Panc1 (cell line): ENCODE measurements at regions not wholly inside any gene's neighbourhood (a gene's known extent, or its start where the extent isn't known, plus 50 kb on each side); places are given as distances from the start of the nearest gene placed in this dataset.
"Not testable (repeated sequence)": the region's sequence is repeated elsewhere in the genome, so short reads cannot be mapped to it uniquely, and the experiment has no call there.

Experiments used
- ATAC-seq: fragments of 200-7000 bp; cut with Tn5 transposase; 2 replicates; pipeline ENCODE4 v1.9.1; 2020; ENCODE audit warnings: mild to moderate bottlenecking, moderate library complexity
- BruUV-seq: library from RNA; stranded (reverse); fragments of 400-500 nt; replicated peaks from 2 replicates; lab custom pipeline; 2021; lab: Mats Ljungman, UMichigan
- CTCF ChIA-PET: fragments of 300-600 bp; sonication (Branson Sonifier 250); formaldehyde crosslinking; loops from one replicate; lab custom pipeline; 2022; ENCODE audit warnings: antibody characterized with exemption; lab: Charles Lee
- POLR2A ChIA-PET: fragments of 300-600 bp; sonication (Branson Sonifier 250); formaldehyde crosslinking; loops from one replicate; lab custom pipeline; 2022; ENCODE audit warnings: antibody characterized with exemption; lab: Charles Lee
- DNase-seq: peaks from one replicate; pipeline ENCODE4 v3.0.0-alpha.2; 2010; ENCODE audit warnings: low read depth, low spot score
- H3K27ac ChIP-seq: 2 replicates; pipeline ENCODE4 v1.5.1; 2011; ENCODE audit warnings: mild to moderate bottlenecking, low read length, inconsistent platforms
- H3K27me3 ChIP-seq: fragments of 200-500 bp; sonication (Bioruptor generic); 2 replicates; pipeline ENCODE4 v1.6.0; 2014; ENCODE audit warnings: low read length, inconsistent platforms; ENCODE audit not compliant: control insufficient read depth, insufficient read depth
- H3K36me3 ChIP-seq: fragments of 200-500 bp; sonication (Bioruptor generic); 2 replicates; pipeline ENCODE4 v1.5.1; 2014; ENCODE audit warnings: inconsistent platforms, mild to moderate bottlenecking, low read length, moderate library complexity; ENCODE audit not compliant: control insufficient read depth, insufficient read depth
- H3K4me1 ChIP-seq: 2 replicates; pipeline ENCODE4 v1.5.1; 2011; ENCODE audit warnings: inconsistent platforms, mild to moderate bottlenecking, low read length, moderate library complexity; ENCODE audit not compliant: control insufficient read depth, insufficient read depth
- H3K4me3 ChIP-seq, 2 experiments: 2 replicates each; pipeline ENCODE4 v1.5.1; 2011 to 2012; ENCODE audit warnings: low read depth in 2 of 2, low read length in 2 of 2, mild to moderate bottlenecking in 2 of 2, inconsistent platforms in 1 of 2, moderate library complexity in 1 of 2
- H3K9me3 ChIP-seq: fragments of 200-500 bp; sonication (Bioruptor generic); 2 replicates; pipeline ENCODE4 v1.5.1; 2014; ENCODE audit warnings: low read depth, mild to moderate bottlenecking, inconsistent platforms, low read length, moderate library complexity; ENCODE audit not compliant: control insufficient read depth, insufficient read depth
- POLR2AphosphoS5 ChIP-seq: IDR thresholded peaks from 2 replicates; pipeline ENCODE4 v1.6.1; 2012; ENCODE audit warnings: mild to moderate bottlenecking, low read depth, low read length, moderate library complexity
- SIN3A ChIP-seq: IDR thresholded peaks from 2 replicates; pipeline ENCODE4 v1.6.1; 2012; ENCODE audit warnings: low read depth, mild to moderate bottlenecking, low read length, moderate library complexity, borderline replicate concordance; ENCODE audit not compliant: insufficient read depth
- TCF7L2 ChIP-seq: IDR thresholded peaks from 2 replicates; pipeline ENCODE4 v1.6.1; 2011; ENCODE audit warnings: mild to moderate bottlenecking, low read depth, low read length, inconsistent platforms
- in situ Hi-C: cut with HindIII; loops from 2 replicates; pipeline ENCODE4 v1.10.0; 2016; ENCODE audit warnings: low sequenced_read_pairs, low pct_unique_long_range_greater_than_20kb
- intact Hi-C: fragments of 100-400 bp; cut with micrococcal nuclease; formaldehyde crosslinking; loops from one replicate; pipeline ENCODE4 v1.10.0; 2022; ENCODE audit not compliant: unreplicated experiment
- TF ChIP-seq, protein P1 (sequence below): fragments of 450-650 bp; IDR thresholded peaks from 2 replicates; pipeline ENCODE4 v1.5.1; 2017; ENCODE audit warnings: mild to moderate bottlenecking
- TF ChIP-seq, protein P2 (sequence below), 2 experiments: IDR thresholded peaks; 2 replicates each; pipeline ENCODE4 v1.6.1; 2011 to 2012; ENCODE audit warnings: low read depth in 2 of 2, control low read depth in 1 of 2, low read length in 1 of 2, mild to moderate bottlenecking in 1 of 2, moderate library complexity in 1 of 2; ENCODE audit not compliant: insufficient read depth in 1 of 2

- no peaks in the 10 kb centered on the region for H3K9me3 ChIP-seq
- H3K27me3 ChIP-seq: no peaks in the 10 kb centered on the region
- H3K36me3 ChIP-seq: no peaks in the 10 kb centered on the region
- no peaks in the 10 kb centered on the region for H3K4me1 ChIP-seq
- no peak for ATAC-seq
- no TSS peak for BruUV-seq
- POLR2A ChIA-PET: interaction anchor here (0.6 kb wide), 1 partner anchor 876 kb away, joined by 3 read pairs; no protein-coding TSS in a partner anchor
- intact Hi-C loops: no loop called here
- in situ Hi-C loops: no loop called here
- DNase-seq: no peak
- no peak overlapping the region for H3K27ac ChIP-seq
- CTCF ChIA-PET: no interaction called here
- TF ChIP-seq, protein P1, sequence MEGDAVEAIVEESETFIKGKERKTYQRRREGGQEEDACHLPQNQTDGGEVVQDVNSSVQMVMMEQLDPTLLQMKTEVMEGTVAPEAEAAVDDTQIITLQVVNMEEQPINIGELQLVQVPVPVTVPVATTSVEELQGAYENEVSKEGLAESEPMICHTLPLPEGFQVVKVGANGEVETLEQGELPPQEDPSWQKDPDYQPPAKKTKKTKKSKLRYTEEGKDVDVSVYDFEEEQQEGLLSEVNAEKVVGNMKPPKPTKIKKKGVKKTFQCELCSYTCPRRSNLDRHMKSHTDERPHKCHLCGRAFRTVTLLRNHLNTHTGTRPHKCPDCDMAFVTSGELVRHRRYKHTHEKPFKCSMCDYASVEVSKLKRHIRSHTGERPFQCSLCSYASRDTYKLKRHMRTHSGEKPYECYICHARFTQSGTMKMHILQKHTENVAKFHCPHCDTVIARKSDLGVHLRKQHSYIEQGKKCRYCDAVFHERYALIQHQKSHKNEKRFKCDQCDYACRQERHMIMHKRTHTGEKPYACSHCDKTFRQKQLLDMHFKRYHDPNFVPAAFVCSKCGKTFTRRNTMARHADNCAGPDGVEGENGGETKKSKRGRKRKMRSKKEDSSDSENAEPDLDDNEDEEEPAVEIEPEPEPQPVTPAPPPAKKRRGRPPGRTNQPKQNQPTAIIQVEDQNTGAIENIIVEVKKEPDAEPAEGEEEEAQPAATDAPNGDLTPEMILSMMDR: no peak
- TF ChIP-seq, protein P2, sequence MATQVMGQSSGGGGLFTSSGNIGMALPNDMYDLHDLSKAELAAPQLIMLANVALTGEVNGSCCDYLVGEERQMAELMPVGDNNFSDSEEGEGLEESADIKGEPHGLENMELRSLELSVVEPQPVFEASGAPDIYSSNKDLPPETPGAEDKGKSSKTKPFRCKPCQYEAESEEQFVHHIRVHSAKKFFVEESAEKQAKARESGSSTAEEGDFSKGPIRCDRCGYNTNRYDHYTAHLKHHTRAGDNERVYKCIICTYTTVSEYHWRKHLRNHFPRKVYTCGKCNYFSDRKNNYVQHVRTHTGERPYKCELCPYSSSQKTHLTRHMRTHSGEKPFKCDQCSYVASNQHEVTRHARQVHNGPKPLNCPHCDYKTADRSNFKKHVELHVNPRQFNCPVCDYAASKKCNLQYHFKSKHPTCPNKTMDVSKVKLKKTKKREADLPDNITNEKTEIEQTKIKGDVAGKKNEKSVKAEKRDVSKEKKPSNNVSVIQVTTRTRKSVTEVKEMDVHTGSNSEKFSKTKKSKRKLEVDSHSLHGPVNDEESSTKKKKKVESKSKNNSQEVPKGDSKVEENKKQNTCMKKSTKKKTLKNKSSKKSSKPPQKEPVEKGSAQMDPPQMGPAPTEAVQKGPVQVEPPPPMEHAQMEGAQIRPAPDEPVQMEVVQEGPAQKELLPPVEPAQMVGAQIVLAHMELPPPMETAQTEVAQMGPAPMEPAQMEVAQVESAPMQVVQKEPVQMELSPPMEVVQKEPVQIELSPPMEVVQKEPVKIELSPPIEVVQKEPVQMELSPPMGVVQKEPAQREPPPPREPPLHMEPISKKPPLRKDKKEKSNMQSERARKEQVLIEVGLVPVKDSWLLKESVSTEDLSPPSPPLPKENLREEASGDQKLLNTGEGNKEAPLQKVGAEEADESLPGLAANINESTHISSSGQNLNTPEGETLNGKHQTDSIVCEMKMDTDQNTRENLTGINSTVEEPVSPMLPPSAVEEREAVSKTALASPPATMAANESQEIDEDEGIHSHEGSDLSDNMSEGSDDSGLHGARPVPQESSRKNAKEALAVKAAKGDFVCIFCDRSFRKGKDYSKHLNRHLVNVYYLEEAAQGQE (IDR thresholded peaks at IDR 0.05; ENCODE audit: insufficient read depth in 1 of 2, low read depth in 2 of 2, low read length in 1 of 2): no peak
- TF ChIP-seq SIN3A (no peak), TCF7L2 (no peak), POLR2AphosphoS5 (no peak)
- H3K4me3 ChIP-seq: no peak overlapping the region
These were observed 710.4 kb upstream of the CTNND2 start for GRCh38 chr5:12614608-12615007.

DNA sequence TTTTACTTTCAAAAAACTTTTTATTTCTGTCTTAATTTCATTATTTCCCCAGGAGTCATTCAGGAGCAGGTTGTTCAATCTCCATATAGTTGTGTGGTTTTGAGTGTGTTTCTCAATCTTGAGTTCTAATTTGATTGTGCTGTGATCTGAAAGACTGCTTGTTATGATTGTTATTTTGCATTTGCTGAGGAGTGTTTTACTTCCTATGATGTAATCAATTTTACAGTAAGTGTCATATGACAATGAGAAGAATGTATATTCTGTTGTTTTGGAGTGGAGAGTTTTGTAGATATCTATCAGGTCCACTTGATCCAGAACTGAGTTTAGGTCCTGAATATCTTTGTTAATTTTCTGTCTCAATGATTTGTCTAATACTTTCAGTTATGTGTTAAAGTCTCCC is 706.9 kb upstream of the CTNND2 start:
- no peak for ATAC-seq
- no peaks in the 10 kb centered on the region for H3K4me1 ChIP-seq
- intact Hi-C loops (no loop called here), in situ Hi-C loops (no loop called here)
- H3K27me3 ChIP-seq: no peaks in the 10 kb centered on the region
- ChIA-PET CTCF (no interaction called here), POLR2A (no interaction called here)
- no peaks in the 10 kb centered on the region for H3K9me3 ChIP-seq
- no peak overlapping the region for H3K4me3 ChIP-seq
- BruUV-seq: no TSS peak
- TF ChIP-seq TCF7L2 (no peak), SIN3A (no peak), POLR2AphosphoS5 (no peak)
- TF ChIP-seq, protein P2 (IDR thresholded peaks at IDR 0.05; ENCODE audit: insufficient read depth in 1 of 2, low read depth in 2 of 2, low read length in 1 of 2): no peak
- TF ChIP-seq, protein P1: no peak
- DNase-seq: no peak
- H3K27ac ChIP-seq: no peak overlapping the region
- H3K36me3 ChIP-seq: no peaks in the 10 kb centered on the region

- CTCF ChIA-PET, H3K4me1 ChIP-seq, DNase-seq, H3K27me3 ChIP-seq, H3K9me3 ChIP-seq, intact Hi-C loops, ATAC-seq, H3K4me3 ChIP-seq, H3K27ac ChIP-seq, H3K36me3 ChIP-seq, BruUV-seq, in situ Hi-C loops, POLR2A ChIA-PET: not testable (repeated sequence)
These were observed 703.6 kb upstream of the CTNND2 start for GRCh38 chr5:12607817-12608216.
